ENCODE measurements at regions not wholly inside any gene's neighbourhood (a gene's known extent, or its start where the extent isn't known, plus 50 kb on each side); places are given as distances from the start of the nearest gene placed in this dataset.

GRCh38 chr1:209207126-209207700 is 376.3 kb upstream of the CAMK1G start:
- DNase-seq (ENCODE audit: low read depth) = no peak

GRCh38 chr1:209207701-209208286 is 375.7 kb upstream of the CAMK1G start:
- DNase-seq (ENCODE audit: low read depth) = peak; percentile 75

- no peak for DNase-seq (ENCODE audit: low read depth)
Observed at GRCh38 chr1:209208648-209209047, 374.9 kb upstream of the CAMK1G start.

GRCh38 chr1:209213989-209214388 is 369.5 kb upstream of the CAMK1G start:
- DNase-seq (ENCODE audit: low read depth) = no peak

- DNase-seq (ENCODE audit: low read depth) = no peak
Observed at GRCh38 chr1:209215826-209216225, 367.7 kb upstream of the CAMK1G start.

- DNase-seq (ENCODE audit: low read depth) = no peak
Observed at GRCh38 chr1:209218113-209218512, 365.4 kb upstream of the CAMK1G start.

GRCh38 chr1:209218981-209219380 is 364.5 kb upstream of the CAMK1G start:
- DNase-seq (ENCODE audit: low read depth) = no peak

GRCh38 chr1:209219791-209220524 is 363.6 kb upstream of the CAMK1G start:
- peak; percentile 90 for DNase-seq (ENCODE audit: low read depth)

GRCh38 chr1:209222826-209223225 is 360.7 kb upstream of the CAMK1G start:
- DNase-seq (ENCODE audit: low read depth) = no peak

GRCh38 chr1:209223791-209224190 is 359.7 kb upstream of the CAMK1G start:
- no peak for DNase-seq (ENCODE audit: low read depth)

GRCh38 chr1:209224886-209225285 is 358.6 kb upstream of the CAMK1G start:
- DNase-seq (ENCODE audit: low read depth) = no peak

- DNase-seq (ENCODE audit: low read depth) = no peak
Observed at GRCh38 chr1:209227171-209227570, 356.3 kb upstream of the CAMK1G start.

GRCh38 chr1:209227941-209228340 is 355.6 kb upstream of the CAMK1G start:
- no peak for DNase-seq (ENCODE audit: low read depth)

- no peak for DNase-seq (ENCODE audit: low read depth)
Observed at GRCh38 chr1:209229494-209230061, 353.9 kb upstream of the CAMK1G start.

GRCh38 chr1:209230314-209230713 is 353.2 kb upstream of the CAMK1G start:
- DNase-seq (ENCODE audit: low read depth) = no peak

GRCh38 chr1:209231476-209232156 is 351.9 kb upstream of the CAMK1G start:
- DNase-seq (ENCODE audit: low read depth) = no peak

GRCh38 chr1:209232197-209232596 is 351.3 kb upstream of the CAMK1G start:
- DNase-seq (ENCODE audit: low read depth) = no peak

GRCh38 chr1:209232759-209233158 is 350.8 kb upstream of the CAMK1G start:
- DNase-seq (ENCODE audit: low read depth) = no peak

GRCh38 chr1:209235166-209235565 is 348.3 kb upstream of the CAMK1G start:
- DNase-seq (ENCODE audit: low read depth) = no peak

GRCh38 chr1:209238356-209238755 is 345.2 kb upstream of the CAMK1G start:
- DNase-seq (ENCODE audit: low read depth) = no peak

- DNase-seq (ENCODE audit: low read depth) = no peak
Observed at GRCh38 chr1:209240351-209240750, 343.2 kb upstream of the CAMK1G start.

- DNase-seq (ENCODE audit: low read depth) = peak; percentile 29
Observed at GRCh38 chr1:209241487-209241886, 342.0 kb upstream of the CAMK1G start.

All from myocyte (in vitro differentiated cells).